SK-N-SH treated with all-trans-retinoic acid at 6 μM for 48 hours (cell line): ENCODE measurements at regions not wholly inside any gene's neighbourhood (a gene's known extent, or its start where the extent isn't known, plus 50 kb on each side); places are given as distances from the start of the nearest gene placed in this dataset.

Experiments used
- ARNTL ChIP-seq: fragments of 450-650 bp; formaldehyde crosslinking; IDR thresholded peaks from 2 replicates; pipeline ENCODE4 v1.5.0; 2020; ENCODE audit warnings: low read depth, mild to moderate bottlenecking, moderate library complexity, borderline replicate concordance
- CREB5 ChIP-seq: fragments of 250-450 bp; sonication (Bioruptor Pico); IDR thresholded peaks from 2 replicates; pipeline ENCODE4 v1.5.1; 2020; ENCODE audit warnings: low read depth, mild to moderate bottlenecking, moderate library complexity
- CSRNP3 ChIP-seq: fragments of 250-450 bp; sonication (Bioruptor Pico); IDR thresholded peaks from 2 replicates; pipeline ENCODE4 v1.5.1; 2021; ENCODE audit warnings: mild to moderate bottlenecking, moderate library complexity
- PATZ1 ChIP-seq: fragments of 250-450 bp; sonication (Bioruptor Pico); IDR thresholded peaks from 2 replicates; pipeline ENCODE4 v1.8.0; 2020; ENCODE audit warnings: mild to moderate bottlenecking, moderate library complexity, borderline replicate concordance
- PPARA ChIP-seq: fragments of 250-450 bp; sonication (Bioruptor Pico); IDR thresholded peaks from 2 replicates; pipeline ENCODE4 v1.5.0; 2020; ENCODE audit warnings: mild to moderate bottlenecking, borderline replicate concordance
- RARB ChIP-seq: fragments of 250-450 bp; sonication (Bioruptor Pico); IDR thresholded peaks from 2 replicates; pipeline ENCODE4 v1.8.0; 2021; ENCODE audit warnings: mild to moderate bottlenecking, moderate library complexity
- TCF4 ChIP-seq: fragments of 250-450 bp; sonication (Bioruptor Pico); IDR thresholded peaks from 2 replicates; pipeline ENCODE4 v1.8.0; 2021; ENCODE audit warnings: mild to moderate bottlenecking, moderate library complexity, borderline replicate concordance
- ZFP3 ChIP-seq: fragments of 250-450 bp; sonication (Bioruptor Pico); IDR thresholded peaks from 2 replicates; pipeline ENCODE4 v1.5.0; 2020; ENCODE audit warnings: mild to moderate bottlenecking, moderate library complexity
- ZFP30 ChIP-seq: fragments of 450-650 bp; formaldehyde crosslinking; IDR thresholded peaks from 2 replicates; pipeline ENCODE4 v1.5.0; 2022; ENCODE audit warnings: mild to moderate bottlenecking, moderate library complexity
- ZNF70 ChIP-seq: fragments of 450-650 bp; formaldehyde crosslinking; IDR thresholded peaks from 2 replicates; pipeline ENCODE4 v1.5.0; 2020; ENCODE audit warnings: mild to moderate bottlenecking, moderate library complexity
- ZNF8 ChIP-seq: fragments of 450-650 bp; formaldehyde crosslinking; IDR thresholded peaks from 2 replicates; pipeline ENCODE4 v1.5.0; 2020; ENCODE audit warnings: mild to moderate bottlenecking, moderate library complexity

- TF ChIP-seq RARB (CRISPR knock-in tag) (no peak), ZFP3 (no peak), ARNTL (CRISPR knock-in tag) (no peak), PPARA (no peak), ZFP30 (CRISPR knock-in tag) (no peak), TCF4 (CRISPR knock-in tag) (no peak), PATZ1 (no peak), CREB5 (CRISPR knock-in tag) (no peak), ZNF70 (CRISPR knock-in tag) (no peak), CSRNP3 (CRISPR knock-in tag) (no peak), ZNF8 (CRISPR knock-in tag) (no peak)
Observed at GRCh38 chr10:104546756-104547155, 94.3 kb upstream of the SORCS3 start.
